HG02642 (cell line): ENCODE measurements at regions not wholly inside any gene's neighbourhood (a gene's known extent, or its start where the extent isn't known, plus 50 kb on each side); places are given as distances from the start of the nearest gene placed in this dataset.

Experiments used
- ATAC-seq: cut with Tn5 transposase; IDR thresholded peaks from one replicate; pipeline ENCODE4 v1.9.1; 2021; ENCODE audit warnings: mild to moderate bottlenecking; ENCODE audit not compliant: unreplicated experiment, poor library complexity

GRCh38 chr12:63292471-63293221 lies 141.6 kb upstream of the AVPR1A start:
- no peak for ATAC-seq

- peak; percentile 92 for ATAC-seq
Observed at GRCh38 chr12:63276537-63277365, 125.8 kb upstream of the AVPR1A start.

GRCh38 chr12:63266988-63267387 lies 116.0 kb upstream of the AVPR1A start:
- no peak for ATAC-seq

GRCh38 chr12:63264629-63265028 lies 113.6 kb upstream of the AVPR1A start:
- ATAC-seq = no peak

- no peak for ATAC-seq
Observed at GRCh38 chr12:63250486-63250885, 99.5 kb upstream of the AVPR1A start.

GRCh38 chr12:63238892-63239291 lies 87.9 kb upstream of the AVPR1A start:
- ATAC-seq = no peak

GRCh38 chr12:63232896-63233295 lies 81.9 kb upstream of the AVPR1A start:
- no peak for ATAC-seq

GRCh38 chr12:63228853-63229252 lies 77.9 kb upstream of the AVPR1A start:
- no peak for ATAC-seq

GRCh38 chr12:63226792-63227463 lies 75.9 kb upstream of the AVPR1A start:
- no peak for ATAC-seq

- no peak for ATAC-seq
Observed at GRCh38 chr12:63224396-63224795, 73.4 kb upstream of the AVPR1A start.

- ATAC-seq = no peak
Observed at GRCh38 chr12:63223128-63223527, 72.1 kb upstream of the AVPR1A start.

- ATAC-seq = no peak
Observed at GRCh38 chr12:63222582-63222981, 71.6 kb upstream of the AVPR1A start.

- ATAC-seq = no peak
Observed at GRCh38 chr12:63220921-63221320, 69.9 kb upstream of the AVPR1A start.

- no peak for ATAC-seq
Observed at GRCh38 chr12:63212316-63212715, 61.3 kb upstream of the AVPR1A start.

GRCh38 chr12:63208956-63209355 lies 58.0 kb upstream of the AVPR1A start:
- ATAC-seq = no peak

- ATAC-seq = no peak
Observed at GRCh38 chr12:63206909-63207308, 55.9 kb upstream of the AVPR1A start.

GRCh38 chr12:63206494-63206893 lies 55.5 kb upstream of the AVPR1A start:
- no peak for ATAC-seq
